K562 (cell line): ENCODE measurements at regions not wholly inside any gene's neighbourhood (a gene's known extent, or its start where the extent isn't known, plus 50 kb on each side); places are given as distances from the start of the nearest gene placed in this dataset.

Experiments used
- ATAC-seq: fragments of 200-7000 bp; cut with Tn5 transposase; 3 replicates; pipeline ENCODE4 v1.9.1; 2020; ENCODE audit warnings: moderate library complexity
- BruUV-seq: library from RNA; stranded (reverse); fragments of 400-500 nt; replicated peaks from 2 replicates; lab custom pipeline; 2021; lab: Mats Ljungman, UMichigan
- CTCF ChIA-PET: fragments of 300-600 bp; formaldehyde crosslinking; extraction: SDS; loops from one replicate; lab custom pipeline; 2021; ENCODE audit warnings: low intra/inter-chr PET ratio; lab: Yijun Ruan, JAX
- POLR2A ChIA-PET: fragments of 300-600, 350-650 bp; sonication (Branson Sonifier 250); formaldehyde crosslinking; extraction: SDS; loops from one replicate; lab custom pipeline; 2021; ENCODE audit warnings: antibody characterized with exemption, inconsistent platforms; lab: Yijun Ruan, JAX
- DNase-seq, 4 experiments: peaks; one replicate each; pipeline versions ENCODE4 v3.0.0 to v3.0.0-alpha.2; 2011 to 2018; ENCODE audit warnings: low spot score in 3 of 4, mixed read lengths in 3 of 4; ENCODE audit errors: extremely low read depth in 1 of 4
- FAIRE-seq: peaks from 2 replicates; lab custom pipeline; 2011; peaks lifted over from hg19 to GRCh38; lab: Jason Lieb, UNC
- H2AFZ ChIP-seq: 2 replicates; pipeline ENCODE4 v1.6.0; 2011; ENCODE audit warnings: low read depth, low read length, control low read depth, inconsistent platforms
- H3K27ac ChIP-seq: fragments of 200-600 bp; 3 replicates; pipeline ENCODE4 v1.8.0; 2011; ENCODE audit warnings: low read depth, mild to moderate bottlenecking, control low read depth, inconsistent platforms, low read length, moderate library complexity, mixed read lengths; ENCODE audit errors: extremely low read depth
- H3K27me3 ChIP-seq, 2 experiments: fragments of 300-600 bp in 1 of 2; 2 replicates in 1 of 2; 3 replicates in 1 of 2; pipeline versions ENCODE4 v1.6.0 to v1.8.0; 2011; ENCODE audit warnings: inconsistent platforms in 2 of 2, low read length in 2 of 2, mild to moderate bottlenecking in 1 of 2, mixed read lengths in 1 of 2, moderate library complexity in 1 of 2; ENCODE audit not compliant: control insufficient read depth in 2 of 2, insufficient read depth in 2 of 2
- H3K36me3 ChIP-seq: fragments of 300-600 bp; 3 replicates; pipeline ENCODE4 v1.8.0; 2011; ENCODE audit warnings: mild to moderate bottlenecking, low read length, inconsistent platforms; ENCODE audit not compliant: control insufficient read depth, insufficient read depth
- H3K4me1 ChIP-seq, 2 experiments: fragments of 200-600 bp in 1 of 2; replicated peaks in 1 of 2; 2 replicates in 1 of 2; 3 replicates in 1 of 2; pipeline versions ENCODE4 v1.5.1 to v1.8.0; 2011; ENCODE audit warnings: inconsistent platforms in 2 of 2, low read length in 2 of 2, mild to moderate bottlenecking in 1 of 2, mixed read lengths in 1 of 2, moderate library complexity in 1 of 2; ENCODE audit not compliant: control insufficient read depth in 2 of 2, insufficient read depth in 2 of 2
- H3K4me2 ChIP-seq: 2 replicates; pipeline ENCODE4 v1.6.1; 2011; ENCODE audit warnings: low read length, control low read depth, inconsistent platforms, mixed read lengths; ENCODE audit not compliant: insufficient read depth
- H3K4me3 ChIP-seq: fragments of 200-600 bp; sonication (generic), shearing (Covaris generic); 2 replicates; pipeline ENCODE4 v1.5.1; 2016; ENCODE audit warnings: control low read depth, inconsistent platforms
- H3K79me2 ChIP-seq: fragments of 200-600 bp; 3 replicates; pipeline ENCODE4 v1.8.0; 2011; ENCODE audit warnings: low read length, inconsistent platforms; ENCODE audit not compliant: control insufficient read depth, insufficient read depth
- H3K9ac ChIP-seq, 2 experiments: 2 replicates each; pipeline versions ENCODE4 v1.6.0 to v1.6.1; 2011; ENCODE audit warnings: low read depth in 2 of 2, low read length in 2 of 2, control low read depth in 1 of 2, inconsistent platforms in 1 of 2, mild to moderate bottlenecking in 1 of 2, mixed read lengths in 1 of 2; ENCODE audit not compliant: insufficient read depth in 1 of 2
- H3K9me1 ChIP-seq: one replicate; pipeline ENCODE4 v1.6.0; 2011; ENCODE audit warnings: inconsistent platforms, mild to moderate bottlenecking, low read length, moderate library complexity; ENCODE audit not compliant: control insufficient read depth, insufficient read depth
- H3K9me3 ChIP-seq: replicated peaks from 2 replicates; pipeline ENCODE4 v1.5.1; 2011; ENCODE audit warnings: low read depth, low read length, inconsistent platforms; ENCODE audit not compliant: control insufficient read depth, insufficient read depth
- H4K20me1 ChIP-seq: replicated peaks from 2 replicates; pipeline ENCODE4 v1.6.1; 2011; ENCODE audit warnings: low read length, inconsistent platforms, mixed read lengths; ENCODE audit not compliant: control insufficient read depth, insufficient read depth
- HDAC2 ChIP-seq: fragments of 450-650 bp; IDR thresholded peaks from 2 replicates; pipeline ENCODE4 v1.6.1; 2016; ENCODE audit warnings: mild to moderate bottlenecking
- NFE2L1 ChIP-seq: fragments of 450-650 bp; IDR thresholded peaks from 2 replicates; pipeline ENCODE4 v1.6.1; 2016; ENCODE audit warnings: missing genetic modification characterization, low read depth, mild to moderate bottlenecking, missing compliant biosample characterization, moderate library complexity, borderline replicate concordance
- SMARCB1 ChIP-seq: IDR thresholded peaks from 2 replicates; pipeline ENCODE4 v1.6.1; 2011; ENCODE audit warnings: improper control_type of control experiment, low read depth; ENCODE audit not compliant: insufficient read length
- SNRNP70 ChIP-seq: fragments of 200-400 bp; formaldehyde crosslinking; optimal IDR thresholded peaks from 2 replicates; pipeline ENCODE3; 2017; ENCODE audit warnings: low read depth, low read length
- STAT5A ChIP-seq: IDR thresholded peaks from 2 replicates; pipeline ENCODE4 v1.6.1; 2012; ENCODE audit warnings: low read length, inconsistent platforms, borderline replicate concordance
- WGBS: fragments of 100-300 bp; shearing (Covaris generic); methylation state at CpG from one replicate; pipeline ENCODE4 v1.1.6; 2016; ENCODE audit warnings: low coverage, mixed read lengths; ENCODE audit not compliant: insufficient coverage; ENCODE audit errors: missing lambda C conversion rate; 5-methylcytosine and 5-hydroxymethylcytosine counted together
- in situ Hi-C: fragments of 300-500 bp; cut with MboI; formaldehyde crosslinking; loops from 4 replicates; pipeline ENCODE4 v1.15.0; 2018; ENCODE audit warnings: inconsistent platforms, mixed read lengths
- intact Hi-C: fragments of 100-400 bp; cut with micrococcal nuclease; formaldehyde crosslinking; loops from 2 replicates; pipeline ENCODE4 v1.14.2; 2022
- TF ChIP-seq, protein P1 (sequence below): fragments of 200-800 bp; sonication (Bioruptor generic); IDR thresholded peaks from 2 replicates; pipeline ENCODE4 v1.6.1; 2017; ENCODE audit warnings: missing genetic modification characterization, missing compliant biosample characterization
- TF ChIP-seq, protein P2 (sequence below): fragments of 450-650 bp; IDR thresholded peaks from 2 replicates; pipeline ENCODE4 v1.6.1; 2018; ENCODE audit not compliant: partially characterized antibody
- TF ChIP-seq, protein P3 (sequence below): sonication (generic); formaldehyde crosslinking; IDR thresholded peaks from 2 replicates; pipeline ENCODE4 v1.8.0; 2022; ENCODE audit warnings: missing genetic modification reagents, mild to moderate bottlenecking, borderline replicate concordance
- TF ChIP-seq, protein P4 (sequence below): fragments of 250-450 bp; sonication (Bioruptor Pico); IDR thresholded peaks from 2 replicates; pipeline ENCODE4 v1.8.0; 2021; ENCODE audit warnings: moderate library complexity, mild to moderate bottlenecking, inconsistent platforms

DNA sequence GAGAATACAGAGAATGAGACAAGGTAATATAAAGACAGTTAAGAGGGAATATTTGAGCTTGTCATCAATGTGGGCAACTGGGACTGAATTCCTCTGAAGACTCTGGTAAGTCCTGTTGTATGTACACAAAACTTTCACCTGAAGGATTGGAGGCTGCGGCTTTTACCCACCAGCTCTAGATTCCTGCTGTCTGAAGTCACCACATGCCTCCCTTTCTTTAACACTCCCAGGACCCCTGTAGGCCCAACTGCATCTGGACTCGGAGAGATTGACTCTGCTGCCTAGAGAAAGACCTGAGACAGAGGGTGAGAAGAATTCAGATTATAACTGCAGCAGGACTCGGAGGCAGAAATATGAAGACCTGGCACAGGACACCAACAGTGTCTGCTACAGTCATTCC lies 1048.0 kb downstream of the PDHA2 start:
- no peak overlapping the region for H3K4me3 ChIP-seq

DNA sequence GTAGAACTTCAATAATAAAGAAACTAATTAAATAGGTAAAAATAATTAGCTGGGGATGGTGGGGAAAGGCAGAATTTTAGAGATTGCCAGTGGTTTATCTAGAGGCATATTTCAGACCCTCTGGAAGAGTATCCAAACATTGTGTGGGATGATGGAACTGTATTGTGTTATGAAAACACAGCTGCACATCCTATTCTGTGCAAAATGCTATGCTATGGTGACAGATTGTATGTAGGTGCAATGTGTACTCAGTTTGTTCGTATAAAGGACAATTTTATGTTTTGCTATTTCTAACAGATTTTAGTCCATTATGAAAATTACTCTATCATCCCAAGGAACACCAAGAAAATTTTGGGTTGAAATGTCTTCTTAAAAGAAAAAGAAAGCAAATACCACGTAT lies 1054.7 kb downstream of the PDHA2 start:
- H2AFZ ChIP-seq: no peak overlapping the region
- ChIA-PET CTCF (no interaction called here), POLR2A (no interaction called here)
- H3K9me3 ChIP-seq: no peaks in the 10 kb centered on the region
- no peak overlapping the region for H3K9ac ChIP-seq
- H3K36me3 ChIP-seq: no peaks in the 10 kb centered on the region
- intact Hi-C loops: no loop called here
- H3K4me1 ChIP-seq: no peaks in the 10 kb centered on the region
- no peaks in the 10 kb centered on the region for H4K20me1 ChIP-seq
- DNase-seq: no peak
- no peak for FAIRE-seq
- no peak overlapping the region for H3K27ac ChIP-seq
- no peak overlapping the region for H3K4me2 ChIP-seq
- no peaks in the 10 kb centered on the region for H3K27me3 ChIP-seq
- H3K9me1 ChIP-seq: no peaks in the 10 kb centered on the region
- no peak for ATAC-seq
- 0% methylated on average over 2 of the region's 2 CpGs for WGBS
- no peaks in the 10 kb centered on the region for H3K79me2 ChIP-seq
- BruUV-seq: no TSS peak
- in situ Hi-C loops: no loop called here
- H3K4me3 ChIP-seq: no peak overlapping the region
- no peak for TF ChIP-seq SMARCB1
- TF ChIP-seq, protein P1, sequence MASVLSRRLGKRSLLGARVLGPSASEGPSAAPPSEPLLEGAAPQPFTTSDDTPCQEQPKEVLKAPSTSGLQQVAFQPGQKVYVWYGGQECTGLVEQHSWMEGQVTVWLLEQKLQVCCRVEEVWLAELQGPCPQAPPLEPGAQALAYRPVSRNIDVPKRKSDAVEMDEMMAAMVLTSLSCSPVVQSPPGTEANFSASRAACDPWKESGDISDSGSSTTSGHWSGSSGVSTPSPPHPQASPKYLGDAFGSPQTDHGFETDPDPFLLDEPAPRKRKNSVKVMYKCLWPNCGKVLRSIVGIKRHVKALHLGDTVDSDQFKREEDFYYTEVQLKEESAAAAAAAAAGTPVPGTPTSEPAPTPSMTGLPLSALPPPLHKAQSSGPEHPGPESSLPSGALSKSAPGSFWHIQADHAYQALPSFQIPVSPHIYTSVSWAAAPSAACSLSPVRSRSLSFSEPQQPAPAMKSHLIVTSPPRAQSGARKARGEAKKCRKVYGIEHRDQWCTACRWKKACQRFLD (CRISPR knock-in tag): no peak
- no peak for TF ChIP-seq NFE2L1 (tag)
- TF ChIP-seq, protein P2, sequence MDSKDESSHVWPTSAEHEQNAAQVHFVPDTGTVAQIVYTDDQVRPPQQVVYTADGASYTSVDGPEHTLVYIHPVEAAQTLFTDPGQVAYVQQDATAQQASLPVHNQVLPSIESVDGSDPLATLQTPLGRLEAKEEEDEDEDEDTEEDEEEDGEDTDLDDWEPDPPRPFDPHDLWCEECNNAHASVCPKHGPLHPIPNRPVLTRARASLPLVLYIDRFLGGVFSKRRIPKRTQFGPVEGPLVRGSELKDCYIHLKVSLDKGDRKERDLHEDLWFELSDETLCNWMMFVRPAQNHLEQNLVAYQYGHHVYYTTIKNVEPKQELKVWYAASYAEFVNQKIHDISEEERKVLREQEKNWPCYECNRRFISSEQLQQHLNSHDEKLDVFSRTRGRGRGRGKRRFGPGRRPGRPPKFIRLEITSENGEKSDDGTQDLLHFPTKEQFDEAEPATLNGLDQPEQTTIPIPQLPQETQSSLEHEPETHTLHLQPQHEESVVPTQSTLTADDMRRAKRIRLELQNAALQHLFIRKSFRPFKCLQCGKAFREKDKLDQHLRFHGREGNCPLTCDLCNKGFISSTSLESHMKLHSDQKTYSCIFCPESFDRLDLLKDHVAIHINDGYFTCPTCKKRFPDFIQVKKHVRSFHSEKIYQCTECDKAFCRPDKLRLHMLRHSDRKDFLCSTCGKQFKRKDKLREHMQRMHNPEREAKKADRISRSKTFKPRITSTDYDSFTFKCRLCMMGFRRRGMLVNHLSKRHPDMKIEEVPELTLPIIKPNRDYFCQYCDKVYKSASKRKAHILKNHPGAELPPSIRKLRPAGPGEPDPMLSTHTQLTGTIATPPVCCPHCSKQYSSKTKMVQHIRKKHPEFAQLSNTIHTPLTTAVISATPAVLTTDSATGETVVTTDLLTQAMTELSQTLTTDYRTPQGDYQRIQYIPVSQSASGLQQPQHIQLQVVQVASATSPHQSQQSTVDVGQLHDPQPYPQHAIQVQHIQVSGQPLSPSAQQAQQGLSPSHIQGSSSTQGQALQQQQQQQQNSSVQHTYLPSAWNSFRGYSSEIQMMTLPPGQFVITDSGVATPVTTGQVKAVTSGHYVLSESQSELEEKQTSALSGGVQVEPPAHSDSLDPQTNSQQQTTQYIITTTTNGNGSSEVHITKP: no peak
- TF ChIP-seq, protein P3, sequence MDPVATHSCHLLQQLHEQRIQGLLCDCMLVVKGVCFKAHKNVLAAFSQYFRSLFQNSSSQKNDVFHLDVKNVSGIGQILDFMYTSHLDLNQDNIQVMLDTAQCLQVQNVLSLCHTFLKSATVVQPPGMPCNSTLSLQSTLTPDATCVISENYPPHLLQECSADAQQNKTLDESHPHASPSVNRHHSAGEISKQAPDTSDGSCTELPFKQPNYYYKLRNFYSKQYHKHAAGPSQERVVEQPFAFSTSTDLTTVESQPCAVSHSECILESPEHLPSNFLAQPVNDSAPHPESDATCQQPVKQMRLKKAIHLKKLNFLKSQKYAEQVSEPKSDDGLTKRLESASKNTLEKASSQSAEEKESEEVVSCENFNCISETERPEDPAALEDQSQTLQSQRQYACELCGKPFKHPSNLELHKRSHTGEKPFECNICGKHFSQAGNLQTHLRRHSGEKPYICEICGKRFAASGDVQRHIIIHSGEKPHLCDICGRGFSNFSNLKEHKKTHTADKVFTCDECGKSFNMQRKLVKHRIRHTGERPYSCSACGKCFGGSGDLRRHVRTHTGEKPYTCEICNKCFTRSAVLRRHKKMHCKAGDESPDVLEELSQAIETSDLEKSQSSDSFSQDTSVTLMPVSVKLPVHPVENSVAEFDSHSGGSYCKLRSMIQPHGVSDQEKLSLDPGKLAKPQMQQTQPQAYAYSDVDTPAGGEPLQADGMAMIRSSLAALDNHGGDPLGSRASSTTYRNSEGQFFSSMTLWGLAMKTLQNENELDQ: no peak
- no peak for TF ChIP-seq HDAC2
- TF ChIP-seq SNRNP70: no peak

More for the DNA sequence above, 1048.0 kb downstream of the PDHA2 start:
- H3K79me2 ChIP-seq: no peaks in the 10 kb centered on the region
- no peaks in the 10 kb centered on the region for H3K9me1 ChIP-seq
- intact Hi-C loops (no loop called here), in situ Hi-C loops (no loop called here)
- POLR2A ChIA-PET: no interaction called here
- H3K27ac ChIP-seq: no peak overlapping the region
- CTCF ChIA-PET: no interaction called here
- no peaks in the 10 kb centered on the region for H3K27me3 ChIP-seq
- no peak overlapping the region for H3K4me2 ChIP-seq
- no peak for TF ChIP-seq STAT5A
- TF ChIP-seq, protein P4, sequence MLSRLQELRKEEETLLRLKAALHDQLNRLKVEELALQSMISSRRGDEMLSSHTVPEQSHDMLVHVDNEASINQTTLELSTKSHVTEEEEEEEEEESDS (CRISPR knock-in tag): no peak
- H3K9ac ChIP-seq: no peak overlapping the region
- ATAC-seq: no peak
- no peaks in the 10 kb centered on the region for H3K9me3 ChIP-seq
- no peaks in the 10 kb centered on the region for H4K20me1 ChIP-seq
- no TSS peak for BruUV-seq
- WGBS: 3% methylated on average over 3 of the region's 3 CpGs
- H3K4me1 ChIP-seq: no peaks in the 10 kb centered on the region
- no peaks in the 10 kb centered on the region for H3K36me3 ChIP-seq
- H2AFZ ChIP-seq: no peak overlapping the region
- DNase-seq: no peak
- FAIRE-seq: no peak
